Tibial artery (tissue), 4 donors: ENCODE measurements at regions not wholly inside any gene's neighbourhood (a gene's known extent, or its start where the extent isn't known, plus 50 kb on each side); places are given as distances from the start of the nearest gene placed in this dataset.

ENCODE experiments used
- DNase-seq, 2 donors: peaks; one replicate each; pipeline ENCODE4 v3.0.0-alpha.2; 2019
- H3K27ac ChIP-seq, 2 donors: fragments of 200-600 bp; sonication (generic) in 1 of 2; 1 replicate in 1 of 2; 2 replicates in 1 of 2; pipeline ENCODE4 v1.5.1; 2018 to 2019; ENCODE audit warnings: mild to moderate bottlenecking in 1 of 2
- H3K27me3 ChIP-seq, 2 donors: fragments of 200-600 bp; sonication (generic) in 1 of 2; one replicate each; pipeline versions ENCODE4 v1.5.1 to v1.6.0; 2016 to 2019
- H3K36me3 ChIP-seq, 3 donors: fragments of 200-600 bp; sonication (generic) in 2 of 3; one replicate each; pipeline ENCODE4 v1.5.1; 2016 to 2019; ENCODE audit warnings: mild to moderate bottlenecking in 2 of 3
- H3K4me1 ChIP-seq, 4 donors: fragments of 200-600 bp; sonication (generic) in 2 of 4; 1 replicate in 3 of 4; 2 replicates in 1 of 4; pipeline ENCODE4 v1.5.1; 2016 to 2019
- H3K4me3 ChIP-seq, 2 donors: fragments of 200-600 bp; sonication (generic) in 1 of 2; 1 replicate in 1 of 2; 2 replicates in 1 of 2; pipeline ENCODE4 v1.5.1; 2018 to 2019; ENCODE audit warnings: mild to moderate bottlenecking in 2 of 2
- H3K9me3 ChIP-seq, 3 donors: fragments of 200-600 bp; sonication (generic) in 1 of 3; one replicate each; pipeline ENCODE4 v1.5.1; 2016 to 2019
- intact Hi-C: fragments of 100-400 bp; cut with DNase I; formaldehyde crosslinking; loops from one replicate; pipeline ENCODE4 v1.15.0; 2023; ENCODE audit warnings: low total_unique reads
- TF ChIP-seq, protein P1 (sequence below), 2 experiments: fragments of 200-600 bp in 1 of 2; fragments of 450-650 bp in 1 of 2; IDR thresholded peaks; one replicate each; pipeline ENCODE4 v1.5.1; 2017 to 2019; ENCODE audit warnings: antibody characterized with exemption in 2 of 2, mild to moderate bottlenecking in 1 of 2, moderate library complexity in 1 of 2

DNA sequence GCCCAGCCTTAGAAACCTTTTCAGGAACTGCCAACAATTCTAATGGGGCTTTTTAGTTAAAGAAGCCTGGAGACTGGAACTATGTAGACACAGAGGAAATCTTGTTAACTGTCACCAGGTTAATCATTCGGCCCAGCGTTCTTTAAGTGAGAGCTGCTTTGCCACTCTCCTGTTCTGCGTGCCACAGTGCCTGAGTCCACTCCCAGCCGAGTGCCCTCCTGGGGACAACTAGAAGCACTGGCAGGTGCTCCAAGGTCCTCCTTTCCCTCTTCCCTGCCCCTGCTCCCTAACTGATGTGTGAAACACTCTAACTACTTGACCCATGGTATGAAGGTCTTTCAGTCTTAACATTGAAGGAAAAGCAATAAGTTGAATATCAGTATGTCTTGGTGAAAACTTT lies 151.2 kb upstream of the TLL1 start:
- no peaks in the 10 kb centered on the region for H3K36me3 ChIP-seq
- TF ChIP-seq, protein P1, sequence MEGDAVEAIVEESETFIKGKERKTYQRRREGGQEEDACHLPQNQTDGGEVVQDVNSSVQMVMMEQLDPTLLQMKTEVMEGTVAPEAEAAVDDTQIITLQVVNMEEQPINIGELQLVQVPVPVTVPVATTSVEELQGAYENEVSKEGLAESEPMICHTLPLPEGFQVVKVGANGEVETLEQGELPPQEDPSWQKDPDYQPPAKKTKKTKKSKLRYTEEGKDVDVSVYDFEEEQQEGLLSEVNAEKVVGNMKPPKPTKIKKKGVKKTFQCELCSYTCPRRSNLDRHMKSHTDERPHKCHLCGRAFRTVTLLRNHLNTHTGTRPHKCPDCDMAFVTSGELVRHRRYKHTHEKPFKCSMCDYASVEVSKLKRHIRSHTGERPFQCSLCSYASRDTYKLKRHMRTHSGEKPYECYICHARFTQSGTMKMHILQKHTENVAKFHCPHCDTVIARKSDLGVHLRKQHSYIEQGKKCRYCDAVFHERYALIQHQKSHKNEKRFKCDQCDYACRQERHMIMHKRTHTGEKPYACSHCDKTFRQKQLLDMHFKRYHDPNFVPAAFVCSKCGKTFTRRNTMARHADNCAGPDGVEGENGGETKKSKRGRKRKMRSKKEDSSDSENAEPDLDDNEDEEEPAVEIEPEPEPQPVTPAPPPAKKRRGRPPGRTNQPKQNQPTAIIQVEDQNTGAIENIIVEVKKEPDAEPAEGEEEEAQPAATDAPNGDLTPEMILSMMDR (IDR thresholded peaks at IDR 0.05): no peak
- H3K4me1 ChIP-seq: peaks cover 0 to 10% (median 0%) of the 10 kb centered on the region in 4 donors
- H3K27me3 ChIP-seq: no peaks in the 10 kb centered on the region
- H3K9me3 ChIP-seq: no peaks in the 10 kb centered on the region
- intact Hi-C loops: no loop called here
- H3K4me3 ChIP-seq: no peak overlapping the region
- no peak overlapping the region for H3K27ac ChIP-seq
- DNase-seq: no peak

DNA sequence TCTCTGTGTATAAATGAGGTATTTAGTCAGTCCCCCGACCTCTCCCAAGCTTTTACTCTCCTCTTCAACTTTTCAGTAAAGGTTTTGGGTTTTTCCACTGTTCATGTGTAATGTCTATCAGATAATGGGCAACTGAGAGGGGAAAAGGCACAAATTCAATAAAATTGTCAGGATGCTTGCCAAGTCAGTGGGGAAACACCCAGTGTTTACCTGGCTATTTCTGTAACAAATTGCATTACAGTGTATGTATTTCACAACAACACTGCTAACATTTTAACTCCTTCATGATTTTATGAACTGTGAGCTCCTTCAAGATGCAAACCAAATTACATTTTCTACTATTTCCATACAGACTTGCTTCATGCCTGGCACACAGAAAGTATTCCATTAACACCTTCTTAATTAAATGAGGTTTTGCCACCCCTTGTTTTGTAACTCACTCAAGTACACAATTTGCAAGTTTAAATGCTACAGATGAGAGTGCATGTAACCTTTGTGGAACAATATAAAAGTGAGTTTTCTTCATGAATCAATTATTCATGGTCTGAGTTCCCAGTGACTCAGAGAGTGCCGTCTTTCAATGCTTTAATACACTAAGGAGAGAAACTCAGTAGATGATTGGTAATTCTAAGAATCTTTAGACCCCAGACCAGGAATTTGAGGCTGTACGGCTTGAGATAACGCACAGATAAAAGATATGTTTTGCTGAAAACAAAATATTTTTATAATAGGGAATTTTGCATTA lies 149.8 kb upstream of the TLL1 start:
- H3K4me1 ChIP-seq: peaks cover 0 to 10% (median 0%) of the 10 kb centered on the region in 4 donors
- H3K4me3 ChIP-seq: no peak overlapping the region
- TF ChIP-seq, protein P1 (IDR thresholded peaks at IDR 0.05): no peak
- H3K27me3 ChIP-seq: no peaks in the 10 kb centered on the region
- DNase-seq: no peak
- intact Hi-C loops: no loop called here
- no peaks in the 10 kb centered on the region for H3K9me3 ChIP-seq
- no peak overlapping the region for H3K27ac ChIP-seq
- no peaks in the 10 kb centered on the region for H3K36me3 ChIP-seq

DNA sequence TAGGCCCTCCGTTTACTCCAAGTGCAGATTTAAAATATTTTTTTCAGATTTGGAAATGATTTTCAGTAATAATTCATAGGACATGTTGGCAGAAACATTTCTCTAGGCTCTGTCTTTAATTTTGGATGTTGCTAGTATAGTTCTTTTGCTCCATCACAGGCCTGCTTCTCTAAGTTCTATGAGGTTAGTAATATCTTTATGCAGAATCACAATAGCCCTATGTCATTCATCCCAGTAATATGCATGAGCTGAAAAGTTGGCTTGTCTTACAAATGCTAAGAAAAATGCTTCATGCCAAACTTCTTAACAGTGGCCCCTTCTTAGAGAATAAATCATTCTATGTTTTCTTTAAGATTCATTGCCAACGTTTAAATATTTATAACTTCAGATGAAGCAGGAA lies 148.3 kb upstream of the TLL1 start:
- H3K27ac ChIP-seq: no peak overlapping the region
- H3K36me3 ChIP-seq: no peaks in the 10 kb centered on the region
- intact Hi-C loops: no loop called here
- H3K9me3 ChIP-seq: no peaks in the 10 kb centered on the region
- H3K27me3 ChIP-seq: no peaks in the 10 kb centered on the region
- peaks cover 0 to 10% (median 0%) of the 10 kb centered on the region in 4 donors for H3K4me1 ChIP-seq
- TF ChIP-seq, protein P1 (IDR thresholded peaks at IDR 0.05): no peak
- no peak overlapping the region for H3K4me3 ChIP-seq
- no peak for DNase-seq

DNA sequence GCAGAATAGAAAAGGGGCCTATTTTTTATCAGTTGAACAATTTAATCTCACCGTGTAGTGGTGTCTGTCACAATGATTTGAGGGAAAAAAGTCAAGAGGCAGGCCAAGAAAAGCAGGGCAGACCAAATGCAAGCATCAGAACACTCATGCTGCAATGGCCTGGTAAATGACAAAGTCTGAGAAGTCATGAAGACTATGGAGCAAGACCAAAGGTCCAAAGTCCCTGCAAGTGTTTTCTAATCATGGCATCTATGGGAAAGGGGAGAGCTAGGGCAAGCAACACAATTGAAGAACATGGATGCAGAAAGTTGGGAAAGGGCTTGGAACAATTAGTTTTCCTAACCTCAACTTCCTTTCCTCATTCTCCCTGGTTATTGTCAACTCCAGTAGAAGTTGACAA lies 147.7 kb upstream of the TLL1 start:
- intact Hi-C loops: no loop called here
- DNase-seq: no peak
- H3K9me3 ChIP-seq: no peaks in the 10 kb centered on the region
- no peaks in the 10 kb centered on the region for H3K36me3 ChIP-seq
- H3K4me3 ChIP-seq: no peak overlapping the region
- peaks cover 0 to 10% (median 0%) of the 10 kb centered on the region in 4 donors for H3K4me1 ChIP-seq
- no peaks in the 10 kb centered on the region for H3K27me3 ChIP-seq
- TF ChIP-seq, protein P1 (IDR thresholded peaks at IDR 0.05): no peak
- no peak overlapping the region for H3K27ac ChIP-seq

DNA sequence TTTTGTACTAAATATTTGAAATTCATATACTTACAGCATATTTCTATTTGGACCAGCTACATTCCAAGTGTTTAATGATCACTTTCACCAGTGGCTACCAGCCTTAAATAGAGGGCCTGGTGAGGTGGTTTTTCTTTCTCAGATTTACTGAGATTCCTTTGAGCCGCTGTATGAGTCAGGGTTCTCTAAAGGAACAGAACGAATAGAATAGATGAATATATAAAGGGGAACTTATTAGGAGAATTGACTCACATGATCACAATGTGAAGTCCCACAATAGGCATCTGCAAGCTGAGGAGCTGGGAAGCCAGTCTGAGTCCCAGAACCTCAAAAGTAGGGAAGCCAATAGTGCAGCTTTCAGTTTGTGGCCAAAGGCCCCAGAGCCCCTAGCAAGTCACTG lies 146.2 kb upstream of the TLL1 start:
- DNase-seq: no peak
- Histone ChIP-seq H3K36me3 (no peaks in the 10 kb centered on the region), H3K4me3 (no peak overlapping the region), H3K9me3 (no peaks in the 10 kb centered on the region), H3K4me1 (peaks cover 0 to 10% (median 0%) of the 10 kb centered on the region in 4 donors), H3K27me3 (no peaks in the 10 kb centered on the region), H3K27ac (no peak overlapping the region)
- TF ChIP-seq, protein P1 (IDR thresholded peaks at IDR 0.05): no peak
- intact Hi-C loops: no loop called here
